Mesenchymal stem cell (in vitro differentiated cells and primary cell): ENCODE measurements at regions not wholly inside any gene's neighbourhood (a gene's known extent, or its start where the extent isn't known, plus 50 kb on each side); places are given as distances from the start of the nearest gene placed in this dataset.
A peak's percentile ranks its signal among the peaks of the same experiment; 100 is the strongest.

Experiments
- DNase-seq: peaks from one replicate; pipeline ENCODE4 v3.0.0-alpha.2; 2013
- H2AFZ ChIP-seq: one replicate; pipeline ENCODE4 v1.6.1; 2013; ENCODE audit warnings: low read depth, mild to moderate bottlenecking, control low read depth, inconsistent platforms, low read length, moderate library complexity
- H2AK5ac ChIP-seq: 2 replicates; pipeline ENCODE4 v1.6.1; 2013; ENCODE audit warnings: low read length, moderate library complexity, mild to moderate bottlenecking, inconsistent platforms; ENCODE audit not compliant: severe bottlenecking
- H2BK120ac ChIP-seq: one replicate; pipeline ENCODE4 v1.6.1; 2013; ENCODE audit warnings: low read depth, mild to moderate bottlenecking, inconsistent platforms, low read length, moderate library complexity
- H2BK12ac ChIP-seq, 2 experiments: one replicate each; pipeline ENCODE4 v1.6.1; 2013; ENCODE audit warnings: inconsistent platforms in 2 of 2, low read length in 2 of 2, mild to moderate bottlenecking in 2 of 2, moderate library complexity in 2 of 2, control low read depth in 1 of 2
- H2BK15ac ChIP-seq: one replicate; pipeline ENCODE4 v1.6.1; 2013; ENCODE audit warnings: mild to moderate bottlenecking, low read depth, inconsistent platforms; ENCODE audit not compliant: poor library complexity, severe bottlenecking
- H2BK5ac ChIP-seq: 2 replicates; pipeline ENCODE4 v1.6.1; 2013; ENCODE audit warnings: low read depth, mild to moderate bottlenecking, low read length, control low read depth, inconsistent platforms; ENCODE audit not compliant: poor library complexity, severe bottlenecking
- H3K14ac ChIP-seq, 2 experiments: one replicate each; pipeline ENCODE4 v1.6.1; 2013; ENCODE audit warnings: inconsistent platforms in 2 of 2, low read length in 2 of 2, control low read depth in 1 of 2, mild to moderate bottlenecking in 1 of 2, moderate library complexity in 1 of 2
- H3K18ac ChIP-seq, 2 experiments: one replicate each; pipeline ENCODE4 v1.6.1; 2013; ENCODE audit warnings: inconsistent platforms in 2 of 2, low read length in 2 of 2, control low read depth in 1 of 2, low read depth in 1 of 2, mild to moderate bottlenecking in 1 of 2
- H3K23ac ChIP-seq, 2 experiments: one replicate each; pipeline ENCODE4 v1.6.1; 2013; ENCODE audit warnings: inconsistent platforms in 2 of 2, low read length in 2 of 2, mild to moderate bottlenecking in 2 of 2, moderate library complexity in 2 of 2, control low read depth in 1 of 2
- H3K27ac ChIP-seq: 2 replicates; pipeline ENCODE4 v1.5.1; 2013; ENCODE audit warnings: mild to moderate bottlenecking, moderate library complexity, low read length, control low read depth, inconsistent platforms; ENCODE audit not compliant: poor library complexity, severe bottlenecking
- H3K27me3 ChIP-seq, 2 experiments: 2 replicates each; pipeline versions ENCODE4 v1.6.1 to v1.7.0; 2013; ENCODE audit warnings: low read length in 2 of 2, mild to moderate bottlenecking in 2 of 2, moderate library complexity in 2 of 2, control low read depth in 1 of 2, inconsistent platforms in 1 of 2; ENCODE audit not compliant: control insufficient read depth in 1 of 2, insufficient read depth in 1 of 2
- H3K36me3 ChIP-seq, 2 experiments: 2 replicates each; pipeline versions ENCODE4 v1.6.1 to v1.7.0; 2013; ENCODE audit warnings: low read length in 2 of 2, control low read depth in 1 of 2, inconsistent platforms in 1 of 2, low read depth in 1 of 2, mild to moderate bottlenecking in 1 of 2; ENCODE audit not compliant: insufficient read depth in 2 of 2, control insufficient read depth in 1 of 2
- H3K4ac ChIP-seq, 2 experiments: one replicate each; pipeline ENCODE4 v1.6.1; 2013; ENCODE audit warnings: inconsistent platforms in 2 of 2, low read length in 2 of 2, mild to moderate bottlenecking in 2 of 2, moderate library complexity in 2 of 2, control low read depth in 1 of 2, low read depth in 1 of 2
- H3K4me1 ChIP-seq: 2 replicates; pipeline ENCODE4 v1.6.1; 2013; ENCODE audit warnings: low read depth, low read length, control low read depth; ENCODE audit not compliant: control insufficient read depth, insufficient read depth
- H3K4me2 ChIP-seq: 2 replicates; pipeline ENCODE4 v1.6.1; 2013; ENCODE audit warnings: low read length, mild to moderate bottlenecking, inconsistent platforms; ENCODE audit not compliant: poor library complexity, severe bottlenecking
- H3K4me3 ChIP-seq, 2 experiments: 2 replicates each; pipeline versions ENCODE4 v1.5.1 to v1.7.0; 2013; ENCODE audit warnings: low read length in 2 of 2, mild to moderate bottlenecking in 2 of 2, control low read depth in 1 of 2, low read depth in 1 of 2; ENCODE audit not compliant: insufficient read depth in 1 of 2
- H3K79me1 ChIP-seq: replicated peaks from 2 replicates; pipeline ENCODE4 v1.6.1; 2013; ENCODE audit warnings: mild to moderate bottlenecking, control low read depth, low read length, inconsistent platforms; ENCODE audit not compliant: poor library complexity, severe bottlenecking
- H3K9ac ChIP-seq: 2 replicates; pipeline ENCODE4 v1.7.0; 2013; ENCODE audit warnings: mild to moderate bottlenecking, low read length, moderate library complexity
- H3K9me3 ChIP-seq: 2 replicates; pipeline ENCODE4 v1.7.0; 2013; ENCODE audit warnings: mild to moderate bottlenecking, low read length; ENCODE audit not compliant: control insufficient read depth
- H4K8ac ChIP-seq: one replicate; pipeline ENCODE4 v1.6.1; 2013; ENCODE audit warnings: inconsistent platforms, mild to moderate bottlenecking, low read length, moderate library complexity
- H4K91ac ChIP-seq: one replicate; pipeline ENCODE4 v1.6.1; 2013; ENCODE audit warnings: mild to moderate bottlenecking, low read length, inconsistent platforms
- WGBS: methylation state at CpG from one replicate; pipeline ENCODE4 v1.1.7; 2013; ENCODE audit warnings: mixed read lengths; 5-methylcytosine and 5-hydroxymethylcytosine counted together

GRCh38 chr2:76464310-76464709, 753.6 kb upstream of the GCFC2 start:
- Histone ChIP-seq H4K91ac (no peak overlapping the region), H3K36me3 (no peaks in the 10 kb centered on the region), H3K4me1 (no peaks in the 10 kb centered on the region), H3K27me3 (no peaks in the 10 kb centered on the region), H2BK12ac (no peak overlapping the region), H3K4me3 (no peak overlapping the region), H2BK5ac (no peak overlapping the region), H3K79me1 (no peaks in the 10 kb centered on the region), H2AK5ac (no peak overlapping the region), H3K9ac (no peak overlapping the region), H4K8ac (no peak overlapping the region), H3K9me3 (no peaks in the 10 kb centered on the region), H3K14ac (no peak overlapping the region), H3K4me2 (no peak overlapping the region), H2BK15ac (no peak overlapping the region), H2BK120ac (no peak overlapping the region), H2AFZ (no peak overlapping the region), H3K27ac (no peak overlapping the region), H3K4ac (no peak overlapping the region), H3K23ac (no peak overlapping the region), H3K18ac (no peak overlapping the region)
- peak; percentile 15 for DNase-seq
- 88% methylated on average over 2 of the region's 2 CpGs for WGBS

GRCh38 chr2:76461431-76461830, 750.7 kb upstream of the GCFC2 start:
- Histone ChIP-seq H2BK12ac (no peak overlapping the region), H3K4me2 (no peak overlapping the region), H3K27ac (no peak overlapping the region), H3K23ac (no peak overlapping the region), H2BK120ac (no peak overlapping the region), H3K36me3 (no peaks in the 10 kb centered on the region), H2BK15ac (no peak overlapping the region), H3K14ac (no peak overlapping the region), H2AK5ac (no peak overlapping the region), H4K91ac (no peak overlapping the region), H4K8ac (no peak overlapping the region), H3K9me3 (no peaks in the 10 kb centered on the region), H3K4me1 (no peaks in the 10 kb centered on the region), H3K18ac (no peak overlapping the region), H3K4me3 (no peak overlapping the region), H3K79me1 (no peaks in the 10 kb centered on the region), H3K27me3 (no peaks in the 10 kb centered on the region), H2AFZ (no peak overlapping the region), H3K4ac (no peak overlapping the region), H3K9ac (no peak overlapping the region), H2BK5ac (no peak overlapping the region)
- 100% methylated on average over 2 of the region's 4 CpGs for WGBS
- DNase-seq = no peak

- Histone ChIP-seq H3K4me2 (no peak overlapping the region), H3K27me3 (no peaks in the 10 kb centered on the region), H2AK5ac (no peak overlapping the region), H2BK15ac (no peak overlapping the region), H2BK12ac (no peak overlapping the region), H3K14ac (no peak overlapping the region), H4K8ac (no peak overlapping the region), H2BK120ac (no peak overlapping the region), H2BK5ac (no peak overlapping the region), H2AFZ (no peak overlapping the region), H3K27ac (no peak overlapping the region), H3K9me3 (no peaks in the 10 kb centered on the region), H3K4ac (no peak overlapping the region), H4K91ac (no peak overlapping the region), H3K18ac (no peak overlapping the region), H3K4me1 (no peaks in the 10 kb centered on the region), H3K23ac (no peak overlapping the region), H3K79me1 (no peaks in the 10 kb centered on the region), H3K4me3 (no peak overlapping the region), H3K9ac (no peak overlapping the region), H3K36me3 (no peaks in the 10 kb centered on the region)
- no CpG with 5 or more reads among the region's 2 CpGs for WGBS
- no peak for DNase-seq
Observed at GRCh38 chr2:76455910-76456309, 745.2 kb upstream of the GCFC2 start.

- Histone ChIP-seq H3K27me3 (no peaks in the 10 kb centered on the region), H3K79me1 (no peaks in the 10 kb centered on the region), H3K4me3 (no peak overlapping the region), H2AFZ (no peak overlapping the region), H2BK120ac (no peak overlapping the region), H2BK5ac (no peak overlapping the region), H4K8ac (no peak overlapping the region), H4K91ac (no peak overlapping the region), H3K27ac (no peak overlapping the region), H2BK15ac (no peak overlapping the region), H2AK5ac (no peak overlapping the region), H3K23ac (no peak overlapping the region), H2BK12ac (no peak overlapping the region), H3K36me3 (no peaks in the 10 kb centered on the region), H3K14ac (no peak overlapping the region), H3K9ac (no peak overlapping the region), H3K4me1 (no peaks in the 10 kb centered on the region), H3K9me3 (no peaks in the 10 kb centered on the region), H3K18ac (no peak overlapping the region), H3K4me2 (no peak overlapping the region), H3K4ac (no peak overlapping the region)
- DNase-seq = no peak
- WGBS = 25% methylated on average over 1 of the region's 1 CpG
Observed at GRCh38 chr2:76450024-76450475, 739.3 kb upstream of the GCFC2 start.
